Hepatocyte (in vitro differentiated cells): ENCODE measurements at regions not wholly inside any gene's neighbourhood (a gene's known extent, or its start where the extent isn't known, plus 50 kb on each side); places are given as distances from the start of the nearest gene placed in this dataset.

ENCODE experiments used
- CTCF ChIP-seq: fragments of 200-600 bp; sonication (generic); IDR thresholded peaks from 2 replicates; pipeline ENCODE4 v1.5.1; 2016; ENCODE audit warnings: antibody characterized with exemption, mild to moderate bottlenecking; ENCODE audit not compliant: poor library complexity
- EZH2 ChIP-seq: fragments of 200-600 bp; sonication (generic); IDR thresholded peaks from 2 replicates; pipeline ENCODE4 v1.6.1; 2016; ENCODE audit warnings: antibody characterized with exemption, mild to moderate bottlenecking, borderline replicate concordance

DNA sequence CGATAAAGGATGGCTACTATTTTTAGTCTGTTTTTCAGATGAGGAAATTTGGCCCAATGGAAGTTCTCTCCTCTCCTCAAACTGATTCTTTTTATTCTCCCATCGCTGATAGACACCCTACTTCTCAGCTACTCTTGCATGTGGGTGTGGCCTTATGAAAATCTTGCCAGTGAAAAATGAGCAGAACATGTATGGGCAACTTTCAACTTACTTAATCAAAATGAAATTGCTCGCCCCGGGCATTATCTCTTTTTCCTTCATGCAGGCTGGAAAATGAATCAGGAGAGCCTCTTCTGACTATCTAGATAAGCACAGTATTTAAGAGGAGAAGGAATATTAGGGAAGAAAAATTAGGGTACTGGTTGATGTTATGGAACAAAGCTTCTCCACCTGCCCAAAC lies 2354.7 kb upstream of the RAG2 start:
- TF ChIP-seq CTCF (no peak), EZH2 (no peak)
